Activated CD8-positive, alpha-beta memory T cell treated with anti-CD3 and anti-CD28 coated beads for 36 hours (primary cell): ENCODE measurements at regions not wholly inside any gene's neighbourhood (a gene's known extent, or its start where the extent isn't known, plus 50 kb on each side); places are given as distances from the start of the nearest gene placed in this dataset.

Source experiments
- CTCF ChIA-PET: fragments of 350-600 bp; sonication (Branson Sonifier 250); formaldehyde crosslinking; loops from one replicate; lab custom pipeline; 2021; ENCODE audit warnings: antibody characterized with exemption; lab: Charles Lee
- POLR2A ChIA-PET: fragments of 350-600 bp; sonication (Branson Sonifier 250); formaldehyde crosslinking; loops from one replicate; lab custom pipeline; 2021; ENCODE audit warnings: antibody characterized with exemption; lab: Charles Lee

DNA sequence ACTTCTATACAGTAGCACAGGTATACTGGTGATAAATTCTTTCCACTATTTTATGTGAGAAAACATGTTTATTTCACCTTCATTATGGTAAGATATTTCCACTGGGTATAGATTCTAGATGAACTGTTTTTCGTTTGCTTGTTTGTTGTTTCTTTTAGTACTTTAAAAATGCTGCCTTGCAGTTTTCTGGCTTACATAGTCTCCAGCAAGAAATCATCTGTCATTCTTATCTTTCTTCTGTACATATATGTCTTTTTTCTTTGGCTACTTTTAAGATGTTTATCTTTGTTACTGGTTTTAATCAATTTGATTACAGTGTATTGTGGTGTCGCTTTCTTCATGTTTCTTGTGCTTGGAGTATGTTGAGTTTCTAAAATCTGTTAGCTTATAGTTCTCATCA lies 333.3 kb upstream of the HTR2A start:
- POLR2A ChIA-PET = no interaction called here

DNA sequence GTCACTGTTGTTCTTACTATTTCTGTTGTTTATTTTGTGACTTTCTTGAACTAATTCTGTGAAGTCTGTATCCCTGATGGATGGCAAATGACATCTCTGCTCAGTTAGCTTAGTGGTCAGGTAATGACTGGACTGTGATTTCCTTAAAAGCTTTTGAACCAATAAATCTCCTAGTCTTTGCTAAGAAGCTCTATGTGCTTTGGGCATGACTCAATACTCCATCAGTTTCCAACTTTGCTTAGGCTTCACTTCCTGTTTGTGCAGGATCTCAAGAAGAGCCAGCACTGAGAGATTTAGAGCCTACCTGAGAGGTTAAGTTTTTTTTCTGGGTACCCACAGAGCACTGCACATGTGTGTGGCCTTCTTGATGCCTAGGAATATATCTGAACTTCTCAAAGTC lies 329.7 kb upstream of the HTR2A start:
- ChIA-PET CTCF (no interaction called here), POLR2A (no interaction called here)

More for the DNA sequence above, 333.3 kb upstream of the HTR2A start:
- CTCF ChIA-PET = no interaction called here

DNA sequence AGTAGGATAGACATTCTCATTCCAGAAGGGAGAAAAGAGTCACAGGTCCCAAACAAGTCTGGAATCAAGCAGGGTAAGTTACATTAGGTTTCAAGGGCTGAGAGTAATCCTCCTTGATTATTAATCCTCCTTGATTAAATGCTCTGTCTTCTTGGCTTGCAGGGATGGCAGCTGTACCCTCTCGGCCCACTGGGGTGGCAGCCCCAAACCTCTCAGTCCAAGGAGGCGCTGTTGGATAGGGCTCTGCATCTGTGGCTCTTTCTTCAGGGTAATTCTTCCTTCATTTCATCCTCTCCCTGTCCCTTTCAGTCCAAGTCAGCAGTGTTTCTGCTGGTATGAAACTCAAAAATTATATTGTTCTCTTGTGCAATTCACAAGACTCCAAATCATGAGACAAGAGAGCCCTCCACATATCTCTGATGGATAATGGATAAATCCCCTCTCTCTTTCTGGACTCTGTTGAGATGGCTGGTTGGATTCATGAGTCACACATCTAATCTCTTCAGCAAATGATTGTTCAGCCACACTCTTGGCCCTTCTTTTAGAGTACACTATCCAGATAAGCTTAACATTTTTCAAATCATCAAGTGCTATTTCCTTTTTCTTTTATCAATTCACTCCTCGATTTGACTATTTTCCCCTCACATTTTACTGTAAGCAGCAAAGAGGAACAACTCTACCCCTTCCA lies 323.7 kb upstream of the HTR2A start:
- CTCF ChIA-PET = no interaction called here

DNA sequence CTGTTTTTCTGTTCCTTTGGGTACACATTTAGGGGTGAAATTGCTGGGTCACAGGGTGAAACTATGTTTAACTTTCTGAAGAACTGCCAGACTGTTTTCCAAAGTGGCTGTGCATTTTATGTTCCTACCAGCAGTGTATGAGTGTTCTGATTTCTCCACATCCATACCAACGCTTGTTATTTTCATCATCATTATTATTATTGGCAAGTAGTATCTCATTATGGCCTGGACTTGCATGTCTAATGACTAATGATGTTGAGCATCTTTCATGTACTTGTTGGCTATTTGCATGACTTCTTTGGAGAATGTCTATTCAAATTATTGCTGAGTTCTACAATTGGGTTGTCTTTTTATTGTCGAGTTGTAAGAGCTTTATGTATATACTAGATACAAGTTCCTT lies 321.8 kb upstream of the HTR2A start:
- ChIA-PET POLR2A (no interaction called here), CTCF (no interaction called here)

More for the DNA sequence above, 323.7 kb upstream of the HTR2A start:
- POLR2A ChIA-PET = no interaction called here

GRCh38 chr13:47216176-47216822 lies 319.4 kb upstream of the HTR2A start:
- ChIA-PET POLR2A (no interaction called here), CTCF (no interaction called here)

DNA sequence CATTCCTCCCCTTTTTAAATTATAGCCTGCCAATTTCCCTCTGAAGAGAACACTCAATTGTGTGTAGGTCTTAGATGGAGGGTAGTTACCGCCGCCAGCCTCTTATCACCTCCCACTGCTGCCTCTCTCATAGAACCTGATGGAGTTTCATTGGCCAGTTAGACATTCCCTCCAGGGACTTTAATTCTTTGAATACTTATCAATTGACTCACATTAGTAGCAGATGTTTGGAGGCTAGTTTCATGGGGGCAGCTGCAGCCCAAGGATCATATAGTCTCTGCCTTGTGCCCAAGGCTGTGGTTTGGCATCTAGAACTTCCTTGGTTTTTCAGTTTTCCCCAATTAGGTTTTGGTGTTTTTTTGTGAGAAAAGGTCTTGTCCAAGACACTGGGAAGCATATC lies 318.9 kb upstream of the HTR2A start:
- ChIA-PET POLR2A (no interaction called here), CTCF (no interaction called here)

DNA sequence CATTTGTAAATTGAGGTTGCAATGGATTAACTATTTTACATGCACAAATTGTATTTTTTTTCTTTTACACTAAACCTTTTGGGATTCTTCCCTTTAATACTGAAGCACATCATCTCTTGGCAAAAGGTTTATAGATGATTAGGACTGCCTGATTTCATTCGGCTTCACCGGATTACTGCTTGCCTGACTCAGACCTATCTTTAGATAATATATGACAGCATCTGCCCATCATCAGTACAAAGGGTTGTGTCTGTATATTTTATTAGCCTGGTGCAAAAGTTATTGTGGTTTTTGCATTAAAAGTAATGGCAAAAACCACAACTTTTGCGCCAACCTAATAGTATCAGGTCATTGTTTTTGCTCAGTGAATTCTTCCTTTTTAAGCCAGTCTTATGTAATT lies 316.2 kb upstream of the HTR2A start:
- ChIA-PET CTCF (no interaction called here), POLR2A (no interaction called here)

- ChIA-PET POLR2A (no interaction called here), CTCF (no interaction called here)
Observed at GRCh38 chr13:47211106-47211505, 314.3 kb upstream of the HTR2A start.

DNA sequence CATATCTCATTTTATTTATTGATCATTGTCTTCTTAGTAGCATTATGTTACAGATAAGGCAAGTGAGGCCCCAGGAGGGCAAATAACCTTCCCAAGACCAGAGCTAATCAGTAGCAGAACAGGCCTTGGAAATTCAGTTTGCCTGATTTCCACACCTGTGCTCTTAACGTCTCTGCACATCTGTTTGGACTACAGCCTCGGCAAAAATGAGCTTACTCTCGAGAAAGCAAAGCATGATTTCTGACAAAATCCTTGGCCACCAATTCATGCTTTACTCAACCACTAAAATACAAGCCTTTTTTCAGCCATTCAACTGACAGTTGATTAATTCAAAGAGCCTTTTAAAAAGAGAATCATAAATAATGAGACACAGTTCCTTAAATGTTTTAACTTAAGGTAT lies 309.3 kb upstream of the HTR2A start:
- ChIA-PET CTCF (no interaction called here), POLR2A (no interaction called here)

DNA sequence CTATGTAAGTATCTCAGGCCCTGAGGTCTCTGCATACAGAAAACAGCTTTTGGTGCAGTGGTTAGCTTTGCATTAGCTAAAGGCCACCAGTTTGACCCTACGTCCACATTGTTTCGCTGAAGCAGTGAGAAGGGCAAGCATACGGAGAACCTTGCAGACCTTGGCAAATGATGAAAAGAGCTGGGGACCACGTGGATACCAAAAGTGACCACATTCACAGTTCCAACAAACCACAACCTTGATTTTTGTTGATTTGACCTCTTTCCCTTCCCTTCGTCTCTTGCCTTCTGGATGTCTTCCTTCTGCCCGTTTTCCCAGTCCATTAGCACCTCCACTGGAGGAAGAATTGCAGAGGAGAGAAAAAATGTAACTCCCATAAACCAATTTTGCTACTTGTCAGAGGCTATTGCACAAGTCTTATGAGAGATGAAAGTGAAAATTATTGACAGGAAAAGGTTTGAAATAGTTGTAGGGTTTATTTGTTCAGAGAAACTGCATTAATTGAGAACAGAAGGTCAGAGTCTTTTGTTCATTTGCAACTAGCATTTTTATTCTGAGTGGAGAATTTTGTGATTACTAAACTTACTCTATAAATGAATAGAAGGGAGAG lies 293.9 kb upstream of the HTR2A start:
- ChIA-PET POLR2A (no interaction called here), CTCF (no interaction called here)

GRCh38 chr13:47188802-47189201 lies 291.9 kb upstream of the HTR2A start:
- CTCF ChIA-PET = no interaction called here
- POLR2A ChIA-PET = no interaction called here

GRCh38 chr13:47186471-47186870 lies 289.6 kb upstream of the HTR2A start:
- ChIA-PET CTCF (interaction anchor here (0.7 kb wide), 1 partner anchor 40 kb away, joined by 3 read pairs; no protein-coding TSS in a partner anchor), POLR2A (no interaction called here)

DNA sequence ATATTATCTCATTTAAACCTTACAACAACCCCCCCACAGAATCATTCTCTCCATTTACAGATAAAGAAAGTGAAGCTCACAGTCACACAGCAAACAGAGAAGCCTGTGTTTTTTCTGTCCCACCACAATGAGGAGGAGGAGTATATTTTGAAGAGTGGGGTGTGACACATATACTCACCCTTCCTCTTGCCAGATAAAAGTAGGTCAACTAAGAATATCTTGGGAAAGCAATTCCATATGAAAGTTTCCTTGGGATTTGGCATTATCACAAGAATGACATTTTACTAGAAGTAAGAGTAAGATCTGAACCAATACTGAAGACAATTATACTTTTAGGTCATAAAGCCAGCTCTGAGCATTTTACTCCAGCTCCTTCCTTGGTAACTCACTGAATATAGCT lies 287.5 kb upstream of the HTR2A start:
- CTCF ChIA-PET = no interaction called here
- POLR2A ChIA-PET = no interaction called here

GRCh38 chr13:47179321-47179720 lies 282.5 kb upstream of the HTR2A start:
- ChIA-PET POLR2A (no interaction called here), CTCF (no interaction called here)

GRCh38 chr13:47178090-47178950 lies 281.5 kb upstream of the HTR2A start:
- POLR2A ChIA-PET = no interaction called here
- CTCF ChIA-PET = no interaction called here

GRCh38 chr13:47175172-47175866 lies 278.5 kb upstream of the HTR2A start:
- ChIA-PET CTCF (no interaction called here), POLR2A (no interaction called here)

DNA sequence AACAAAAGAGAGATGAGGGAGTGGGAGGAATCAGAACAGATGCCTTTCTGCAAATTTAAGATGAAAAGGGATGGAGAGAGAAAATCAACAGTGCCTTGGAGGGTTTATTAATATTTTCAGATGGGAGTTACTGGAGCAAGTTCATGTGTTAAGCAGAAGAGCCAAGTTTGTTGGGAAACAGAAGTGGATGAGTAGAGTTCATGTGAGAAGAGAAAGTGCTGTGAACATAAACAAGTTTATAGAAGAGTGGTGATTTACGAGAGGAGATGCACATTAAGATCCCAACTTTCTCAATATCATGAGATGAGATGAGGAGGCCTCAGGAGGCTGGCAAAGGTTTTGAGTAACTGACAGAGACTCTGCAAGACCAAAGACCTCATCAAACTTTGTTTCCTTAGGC lies 274.1 kb upstream of the HTR2A start:
- CTCF ChIA-PET = no interaction called here
- POLR2A ChIA-PET = no interaction called here

- ChIA-PET POLR2A (no interaction called here), CTCF (no interaction called here)
Observed at GRCh38 chr13:47168618-47169017, 271.8 kb upstream of the HTR2A start.

GRCh38 chr13:47168066-47168465 lies 271.2 kb upstream of the HTR2A start:
- POLR2A ChIA-PET = no interaction called here

DNA sequence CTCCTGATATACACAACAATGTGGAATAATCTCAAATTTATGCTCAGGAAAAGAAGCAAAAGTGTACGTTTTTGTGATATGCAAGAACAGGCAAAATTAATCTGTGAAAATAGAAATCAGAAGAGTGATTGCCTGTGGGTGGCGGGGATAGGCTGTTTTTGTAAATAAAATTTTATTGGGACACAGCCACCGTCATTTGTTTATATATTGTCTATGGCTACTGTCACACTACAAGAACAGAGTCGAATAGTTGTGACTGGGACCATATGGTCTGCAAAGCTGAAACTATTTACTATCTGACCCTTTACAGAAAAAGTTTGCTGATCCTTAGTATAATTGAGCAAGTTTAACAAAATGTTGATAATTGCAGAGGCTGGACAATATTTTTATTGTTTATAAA lies 269.5 kb upstream of the HTR2A start:
- CTCF ChIA-PET = no interaction called here
- POLR2A ChIA-PET = no interaction called here

More at GRCh38 chr13:47168066-47168465, 271.2 kb upstream of the HTR2A start:
- CTCF ChIA-PET = no interaction called here
